ENCODE measurements at regions not wholly inside any gene's neighbourhood (a gene's known extent, or its start where the extent isn't known, plus 50 kb on each side); places are given as distances from the start of the nearest gene placed in this dataset.

- TF ChIP-seq RAD21 (IDR thresholded peaks at IDR 0.05 in 1 of 2, conservative IDR thresholded peaks at IDR 0.05 in 1 of 2; ENCODE audit: low read depth in 2 of 2, low read length in 2 of 2): no peak
- TF ChIP-seq CREB1 (IDR thresholded peaks at IDR 0.05): no peak
- no peak for TF ChIP-seq HDAC6 (IDR thresholded peaks at IDR 0.05; ENCODE audit: low read depth, low read length)
- TF ChIP-seq SRF (IDR thresholded peaks at IDR 0.05; ENCODE audit: low read depth, low read length): no peak
- no peak for TF ChIP-seq SAP30 (IDR thresholded peaks at IDR 0.05; ENCODE audit: insufficient read depth, insufficient replicate concordance, low read length)
- no peak overlapping the region for H3K9ac ChIP-seq (replicated peaks in 1 of 4; ENCODE audit: extremely low read depth in 1 of 4, low read depth in 3 of 4, low read length in 3 of 4)
- no peak overlapping the region for H3K27ac ChIP-seq (ENCODE audit: low read depth, low read length)
- no peaks in the 10 kb centered on the region for H3K23me2 ChIP-seq (ENCODE audit: low read depth, low read length)
- no peak overlapping the region for H4K91ac ChIP-seq (replicated peaks; ENCODE audit: insufficient read length, low read length)
- CTCF ChIA-PET (ENCODE audit: partially characterized antibody): interaction anchor here (0.9 to 2.1 kb wide), 3 partner anchors 8 to 12 kb away, joined by 3 to 9 read pairs (median 4); no protein-coding TSS in a partner anchor
- H3K27me3 ChIP-seq (replicated peaks in 1 of 4; ENCODE audit: control insufficient read depth in 3 of 4, extremely low read depth in 1 of 4, insufficient read depth in 3 of 4, low read length in 3 of 4): no peaks in the 10 kb centered on the region
- no peak overlapping the region for H3K4me3 ChIP-seq (ENCODE audit: extremely low read depth in 1 of 4, insufficient read depth in 2 of 4, low read depth in 3 of 4, low read length in 4 of 4)
- no peak overlapping the region for H3K4ac ChIP-seq (replicated peaks; ENCODE audit: insufficient read length, low read depth, low read length)
- H3K14ac ChIP-seq (ENCODE audit: insufficient read length): no peak overlapping the region
- no peaks in the 10 kb centered on the region for H3K9me3 ChIP-seq (ENCODE audit: insufficient read depth in 2 of 2, low read depth in 1 of 2, low read length in 1 of 2)
- no peak overlapping the region for H2AFZ ChIP-seq (ENCODE audit: low read length)
- no peak overlapping the region for H3K4me2 ChIP-seq (ENCODE audit: insufficient read depth in 1 of 2, low read depth in 2 of 2, low read length in 2 of 2)
- H2BK5ac ChIP-seq (ENCODE audit: low read depth, low read length): no peak overlapping the region
- H3K4me1 ChIP-seq (replicated peaks in 1 of 4; ENCODE audit: control insufficient read depth in 3 of 4, insufficient read depth in 4 of 4, low read length in 3 of 4): no peaks in the 10 kb centered on the region
- no peak overlapping the region for H2BK120ac ChIP-seq (replicated peaks; ENCODE audit: low read depth, low read length)
- H3K18ac ChIP-seq (ENCODE audit: extremely low read depth, low read length): no peak overlapping the region
- H3K79me1 ChIP-seq (ENCODE audit: low read depth, low read length): no peaks in the 10 kb centered on the region
- POLR2A ChIA-PET (ENCODE audit: partially characterized antibody): no interaction called here
- H3K23ac ChIP-seq (ENCODE audit: insufficient read length): no peak overlapping the region
- no peak overlapping the region for H2BK12ac ChIP-seq (ENCODE audit: low read depth, low read length)
- DNase-seq (ENCODE audit: low read depth in 1 of 2, low spot score in 2 of 2) (no peak), FAIRE-seq (no peak)
- H3K36me3 ChIP-seq (ENCODE audit: control insufficient read depth in 2 of 4, insufficient read depth in 4 of 4, low read length in 3 of 4): no peaks in the 10 kb centered on the region
- 90% methylated on average over 5 of the region's 5 CpGs; no CpG with 5 or more reads in 1 of the 2 experiments for WGBS, 2 experiments (ENCODE audit: extremely low coverage in 1 of 2, insufficient coverage in 1 of 2, insufficient read length in 1 of 2, insufficient replicate concordance in 2 of 2, low coverage in 1 of 2, low lambda C conversion rate in 2 of 2, missing lambda C conversion rate in 1 of 2)
- no peak overlapping the region for H2AK5ac ChIP-seq (ENCODE audit: low read depth, low read length)
- H2BK20ac ChIP-seq (ENCODE audit: low read length): no peak overlapping the region
- no peak overlapping the region for H2BK15ac ChIP-seq (ENCODE audit: low read length)
- H4K8ac ChIP-seq (ENCODE audit: extremely low read depth, insufficient read depth, low read length): no peak overlapping the region
- H4K20me1 ChIP-seq (replicated peaks in 1 of 2; ENCODE audit: control insufficient read depth in 1 of 2, insufficient read depth in 2 of 2, low read length in 2 of 2): no peaks in the 10 kb centered on the region
- no peak overlapping the region for H3K56ac ChIP-seq (replicated peaks; ENCODE audit: insufficient read length, low read depth, low read length)
- no peak overlapping the region for H4K5ac ChIP-seq (ENCODE audit: insufficient read length, low read depth, low read length)
- no peaks in the 10 kb centered on the region for H3K79me2 ChIP-seq (ENCODE audit: control insufficient read depth in 1 of 2, insufficient read depth in 2 of 2, low read length in 2 of 2)
These were observed 246.2 kb upstream of the MCTP2 start for GRCh38 chr15:93985176-93985575.

Data from H1 (cell line).